Prostate gland (tissue), 2 donors: ENCODE measurements at regions not wholly inside any gene's neighbourhood (a gene's known extent, or its start where the extent isn't known, plus 50 kb on each side); places are given as distances from the start of the nearest gene placed in this dataset.
"Not testable (repeated sequence)": the region's sequence is repeated elsewhere in the genome, so short reads cannot be mapped to it uniquely, and the experiment has no call there.

Source experiments
- POLR2A ChIP-seq: fragments of 450-650 bp; IDR thresholded peaks from one replicate; pipeline ENCODE4 v1.6.1; 2016; ENCODE audit warnings: antibody characterized with exemption, mild to moderate bottlenecking
- POLR2AphosphoS5 ChIP-seq: sonication (generic); formaldehyde crosslinking; IDR thresholded peaks from one replicate; pipeline ENCODE4 v1.6.1; 2017; ENCODE audit warnings: antibody characterized with exemption
- TF ChIP-seq, protein P1 (sequence below), 4 experiments: fragments of 200-600 bp in 2 of 4; fragments of 450-650 bp in 2 of 4; sonication (generic) in 2 of 4; IDR thresholded peaks; 1 replicate in 3 of 4; 2 replicates in 1 of 4; pipeline ENCODE4 v1.5.1; 2016 to 2019; ENCODE audit warnings: antibody characterized with exemption in 4 of 4, mild to moderate bottlenecking in 2 of 4, moderate library complexity in 2 of 4

DNA sequence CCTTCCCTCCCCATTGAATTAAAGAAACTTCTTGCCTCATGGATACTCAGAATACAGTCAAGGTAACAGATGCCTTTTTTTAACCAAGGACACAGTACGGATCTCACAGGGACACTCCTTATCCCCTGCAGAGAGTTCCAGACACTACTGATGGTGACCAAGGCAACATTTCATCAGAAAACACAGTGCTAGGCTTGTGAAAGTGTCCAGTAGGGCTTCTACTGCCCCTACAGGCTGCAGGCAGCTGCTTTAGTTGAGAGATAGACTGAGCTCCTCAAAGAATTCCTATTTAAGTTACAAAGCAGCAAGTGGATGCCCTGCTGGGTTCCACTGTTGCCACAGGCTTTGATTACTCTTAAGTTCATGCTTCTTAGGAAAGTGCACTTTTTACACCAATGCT, 2137.8 kb upstream of the DEFB115 start:
- TF ChIP-seq, protein P1, sequence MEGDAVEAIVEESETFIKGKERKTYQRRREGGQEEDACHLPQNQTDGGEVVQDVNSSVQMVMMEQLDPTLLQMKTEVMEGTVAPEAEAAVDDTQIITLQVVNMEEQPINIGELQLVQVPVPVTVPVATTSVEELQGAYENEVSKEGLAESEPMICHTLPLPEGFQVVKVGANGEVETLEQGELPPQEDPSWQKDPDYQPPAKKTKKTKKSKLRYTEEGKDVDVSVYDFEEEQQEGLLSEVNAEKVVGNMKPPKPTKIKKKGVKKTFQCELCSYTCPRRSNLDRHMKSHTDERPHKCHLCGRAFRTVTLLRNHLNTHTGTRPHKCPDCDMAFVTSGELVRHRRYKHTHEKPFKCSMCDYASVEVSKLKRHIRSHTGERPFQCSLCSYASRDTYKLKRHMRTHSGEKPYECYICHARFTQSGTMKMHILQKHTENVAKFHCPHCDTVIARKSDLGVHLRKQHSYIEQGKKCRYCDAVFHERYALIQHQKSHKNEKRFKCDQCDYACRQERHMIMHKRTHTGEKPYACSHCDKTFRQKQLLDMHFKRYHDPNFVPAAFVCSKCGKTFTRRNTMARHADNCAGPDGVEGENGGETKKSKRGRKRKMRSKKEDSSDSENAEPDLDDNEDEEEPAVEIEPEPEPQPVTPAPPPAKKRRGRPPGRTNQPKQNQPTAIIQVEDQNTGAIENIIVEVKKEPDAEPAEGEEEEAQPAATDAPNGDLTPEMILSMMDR (IDR thresholded peaks at IDR 0.05), result not testable (repeated sequence)
- TF ChIP-seq POLR2A, POLR2AphosphoS5: not testable (repeated sequence)
